Gastroesophageal sphincter (tissue), 2 donors: ENCODE measurements at regions not wholly inside any gene's neighbourhood (a gene's known extent, or its start where the extent isn't known, plus 50 kb on each side); places are given as distances from the start of the nearest gene placed in this dataset.

Experiments used
- POLR2A ChIP-seq, 2 donors: fragments of 450-650 bp; IDR thresholded peaks; one replicate each; pipeline ENCODE4 v1.6.1; 2017; ENCODE audit warnings: antibody characterized with exemption in 2 of 2, mild to moderate bottlenecking in 2 of 2, moderate library complexity in 1 of 2
- POLR2AphosphoS5 ChIP-seq: sonication (generic); formaldehyde crosslinking; IDR thresholded peaks from one replicate; pipeline ENCODE4 v1.6.1; 2017; ENCODE audit warnings: antibody characterized with exemption

GRCh38 chr7:121531175-121532070 is 135.3 kb upstream of the FAM3C start:
- TF ChIP-seq POLR2AphosphoS5 (no peak), POLR2A (IDR thresholded peaks at IDR 0.05) (no peak)
